AG04450 (cell line): ENCODE measurements at regions not wholly inside any gene's neighbourhood (a gene's known extent, or its start where the extent isn't known, plus 50 kb on each side); places are given as distances from the start of the nearest gene placed in this dataset.

Experiments
- CTCF ChIA-PET: fragments of 300-600, 350-600 bp; formaldehyde crosslinking; extraction: SDS; loops from one replicate; lab custom pipeline; 2022; ENCODE audit warnings: antibody characterized with exemption, inconsistent platforms; lab: Charles Lee
- POLR2A ChIA-PET: fragments of 350-600 bp; formaldehyde crosslinking; extraction: SDS; loops from one replicate; lab custom pipeline; 2021; ENCODE audit warnings: antibody characterized with exemption, inconsistent platforms; lab: Yijun Ruan, JAX
- DNase-seq: peaks from one replicate; pipeline ENCODE4 v3.0.0-alpha.2; 2011; ENCODE audit warnings: low read depth, low spot score
- H3K27ac ChIP-seq: one replicate; pipeline ENCODE4 v1.5.1; 2012; ENCODE audit warnings: low read depth, low read length, control low read depth
- H3K27me3 ChIP-seq: one replicate; pipeline ENCODE4 v1.6.0; 2012; ENCODE audit warnings: low read length; ENCODE audit not compliant: control insufficient read depth, insufficient read depth
- H3K4me3 ChIP-seq: 2 replicates; pipeline ENCODE4 v1.5.1; 2011; ENCODE audit warnings: mild to moderate bottlenecking, low read depth, low read length, control low read depth
- H3K9me3 ChIP-seq: 2 replicates; pipeline ENCODE4 v1.5.1; 2012; ENCODE audit warnings: low read length; ENCODE audit not compliant: control insufficient read depth, insufficient read depth
- TF ChIP-seq, protein P1 (sequence below): IDR thresholded peaks from 2 replicates; pipeline ENCODE4 v1.5.1; 2011; ENCODE audit warnings: low read depth, low read length, control low read depth, inconsistent platforms

GRCh38 chr5:155987265-155987810 lies 339.6 kb upstream of the SGCD start:
- DNase-seq: no peak
- ChIA-PET POLR2A (no interaction called here), CTCF (no interaction called here)
- H3K27ac ChIP-seq: no peak overlapping the region
- TF ChIP-seq, protein P1, sequence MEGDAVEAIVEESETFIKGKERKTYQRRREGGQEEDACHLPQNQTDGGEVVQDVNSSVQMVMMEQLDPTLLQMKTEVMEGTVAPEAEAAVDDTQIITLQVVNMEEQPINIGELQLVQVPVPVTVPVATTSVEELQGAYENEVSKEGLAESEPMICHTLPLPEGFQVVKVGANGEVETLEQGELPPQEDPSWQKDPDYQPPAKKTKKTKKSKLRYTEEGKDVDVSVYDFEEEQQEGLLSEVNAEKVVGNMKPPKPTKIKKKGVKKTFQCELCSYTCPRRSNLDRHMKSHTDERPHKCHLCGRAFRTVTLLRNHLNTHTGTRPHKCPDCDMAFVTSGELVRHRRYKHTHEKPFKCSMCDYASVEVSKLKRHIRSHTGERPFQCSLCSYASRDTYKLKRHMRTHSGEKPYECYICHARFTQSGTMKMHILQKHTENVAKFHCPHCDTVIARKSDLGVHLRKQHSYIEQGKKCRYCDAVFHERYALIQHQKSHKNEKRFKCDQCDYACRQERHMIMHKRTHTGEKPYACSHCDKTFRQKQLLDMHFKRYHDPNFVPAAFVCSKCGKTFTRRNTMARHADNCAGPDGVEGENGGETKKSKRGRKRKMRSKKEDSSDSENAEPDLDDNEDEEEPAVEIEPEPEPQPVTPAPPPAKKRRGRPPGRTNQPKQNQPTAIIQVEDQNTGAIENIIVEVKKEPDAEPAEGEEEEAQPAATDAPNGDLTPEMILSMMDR: no peak
- no peaks in the 10 kb centered on the region for H3K9me3 ChIP-seq
- no peak overlapping the region for H3K4me3 ChIP-seq
- H3K27me3 ChIP-seq: no peaks in the 10 kb centered on the region

GRCh38 chr5:155989879-155990278 lies 337.1 kb upstream of the SGCD start:
- POLR2A ChIA-PET: no interaction called here
- no peak for DNase-seq
- no peak overlapping the region for H3K4me3 ChIP-seq
- H3K27ac ChIP-seq: no peak overlapping the region
- peaks cover 3% of the 10 kb centered on the region; the same call in 1 of the 2 replicates for H3K9me3 ChIP-seq
- TF ChIP-seq, protein P1: no peak
- CTCF ChIA-PET: no interaction called here
- no peaks in the 10 kb centered on the region for H3K27me3 ChIP-seq

DNA sequence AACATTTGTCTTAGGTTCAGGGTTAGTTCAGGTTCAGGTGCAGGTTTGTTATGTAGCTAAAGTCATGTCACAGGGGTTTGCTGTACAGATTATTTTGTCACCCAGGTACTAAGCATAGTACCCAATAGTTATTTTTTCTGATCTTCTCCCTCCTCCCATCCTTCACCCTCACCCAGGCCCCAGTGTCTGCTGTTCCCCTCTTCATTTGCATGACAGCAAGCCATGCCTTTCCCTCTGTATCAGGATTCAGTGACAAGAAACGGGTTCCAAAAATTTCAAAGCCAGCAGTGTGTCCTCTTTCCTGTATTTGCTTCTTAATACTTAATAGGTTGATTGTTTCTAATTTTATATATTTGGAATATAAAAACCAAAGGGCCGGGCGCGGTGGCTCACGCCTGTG lies 330.8 kb upstream of the SGCD start:
- peaks cover 3% of the 10 kb centered on the region; the same call in 1 of the 2 replicates for H3K9me3 ChIP-seq
- TF ChIP-seq, protein P1: no peak
- no peaks in the 10 kb centered on the region for H3K27me3 ChIP-seq
- DNase-seq: no peak
- no peak overlapping the region for H3K27ac ChIP-seq
- CTCF ChIA-PET: no interaction called here
- no peak overlapping the region for H3K4me3 ChIP-seq
- POLR2A ChIA-PET: no interaction called here

- no peak for DNase-seq
- ChIA-PET POLR2A (no interaction called here), CTCF (no interaction called here)
- H3K9me3 ChIP-seq: peaks cover 3% of the 10 kb centered on the region; the same call in 1 of the 2 replicates
- H3K4me3 ChIP-seq: no peak overlapping the region
- TF ChIP-seq, protein P1: no peak
- no peaks in the 10 kb centered on the region for H3K27me3 ChIP-seq
- no peak overlapping the region for H3K27ac ChIP-seq
Measured at GRCh38 chr5:155998257-155998656, 328.7 kb upstream of the SGCD start.

DNA sequence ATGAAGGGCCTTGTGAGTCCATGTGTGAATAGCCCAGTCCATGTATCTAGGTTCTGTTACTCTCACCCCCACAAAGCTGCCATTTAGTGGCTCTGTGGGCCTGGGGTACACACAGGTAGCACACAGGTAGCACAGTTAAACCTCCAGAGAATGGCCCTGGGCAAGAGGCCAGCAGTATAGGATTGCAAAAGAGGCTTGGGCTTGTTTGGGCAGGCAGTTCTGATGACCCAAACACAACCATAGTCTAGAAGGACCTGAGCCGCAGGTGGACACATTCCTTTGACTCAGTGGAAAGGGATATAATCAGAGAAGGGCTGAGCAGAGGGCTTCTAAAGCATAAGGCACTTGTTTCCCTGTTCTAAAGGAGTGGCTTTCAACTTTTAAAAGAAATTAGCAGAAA lies 326.8 kb upstream of the SGCD start:
- H3K9me3 ChIP-seq: no peaks in the 10 kb centered on the region
- CTCF ChIA-PET: no interaction called here

More for the DNA sequence above, 326.8 kb upstream of the SGCD start:
- no peak for DNase-seq
- POLR2A ChIA-PET: no interaction called here
- TF ChIP-seq, protein P1: no peak
- no peak overlapping the region for H3K27ac ChIP-seq
- no peaks in the 10 kb centered on the region for H3K27me3 ChIP-seq
- H3K4me3 ChIP-seq: no peak overlapping the region
